Adrenal gland (tissue), 5 donors: ENCODE measurements at regions not wholly inside any gene's neighbourhood (a gene's known extent, or its start where the extent isn't known, plus 50 kb on each side); places are given as distances from the start of the nearest gene placed in this dataset.

ENCODE experiments used
- POLR2A ChIP-seq, 2 donors: fragments of 450-650 bp; IDR thresholded peaks; one replicate each; pipeline ENCODE4 v1.6.1; 2017; ENCODE audit warnings: antibody characterized with exemption in 2 of 2, mild to moderate bottlenecking in 2 of 2, moderate library complexity in 1 of 2
- TF ChIP-seq, protein P1 (sequence below), 6 experiments: fragments of 450-650 bp in 4 of 6; fragments of 200-600 bp in 2 of 6; sonication (generic) in 1 of 6; IDR thresholded peaks; 1 replicate in 5 of 6; 2 replicates in 1 of 6; pipeline versions ENCODE4 v1.5.1 to v1.8.0; 2016 to 2021; ENCODE audit warnings: antibody characterized with exemption in 6 of 6, mild to moderate bottlenecking in 2 of 6, moderate library complexity in 1 of 6
- donor health status: DM: no; HTN: no; CAD: no.

DNA sequence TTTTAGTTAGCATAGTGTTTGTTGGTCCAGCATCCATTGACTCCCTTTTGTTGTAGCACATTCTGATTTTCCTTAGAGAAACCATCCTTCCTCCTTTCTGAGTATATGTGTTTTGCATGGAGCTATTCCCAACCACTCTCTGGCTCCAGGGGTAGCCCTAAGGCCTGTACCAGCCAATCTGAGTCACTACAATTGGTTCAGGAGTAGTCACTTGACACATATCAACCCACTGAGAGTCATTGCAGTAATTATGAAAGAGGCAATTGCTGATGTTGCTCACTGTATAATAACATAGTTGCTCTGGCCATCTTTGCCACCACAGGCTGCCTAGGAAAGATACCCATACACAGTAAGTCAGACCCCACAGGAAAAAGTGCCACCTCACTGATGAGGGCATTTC is 71.2 kb upstream of the GRID2 start:
- TF ChIP-seq, protein P1, sequence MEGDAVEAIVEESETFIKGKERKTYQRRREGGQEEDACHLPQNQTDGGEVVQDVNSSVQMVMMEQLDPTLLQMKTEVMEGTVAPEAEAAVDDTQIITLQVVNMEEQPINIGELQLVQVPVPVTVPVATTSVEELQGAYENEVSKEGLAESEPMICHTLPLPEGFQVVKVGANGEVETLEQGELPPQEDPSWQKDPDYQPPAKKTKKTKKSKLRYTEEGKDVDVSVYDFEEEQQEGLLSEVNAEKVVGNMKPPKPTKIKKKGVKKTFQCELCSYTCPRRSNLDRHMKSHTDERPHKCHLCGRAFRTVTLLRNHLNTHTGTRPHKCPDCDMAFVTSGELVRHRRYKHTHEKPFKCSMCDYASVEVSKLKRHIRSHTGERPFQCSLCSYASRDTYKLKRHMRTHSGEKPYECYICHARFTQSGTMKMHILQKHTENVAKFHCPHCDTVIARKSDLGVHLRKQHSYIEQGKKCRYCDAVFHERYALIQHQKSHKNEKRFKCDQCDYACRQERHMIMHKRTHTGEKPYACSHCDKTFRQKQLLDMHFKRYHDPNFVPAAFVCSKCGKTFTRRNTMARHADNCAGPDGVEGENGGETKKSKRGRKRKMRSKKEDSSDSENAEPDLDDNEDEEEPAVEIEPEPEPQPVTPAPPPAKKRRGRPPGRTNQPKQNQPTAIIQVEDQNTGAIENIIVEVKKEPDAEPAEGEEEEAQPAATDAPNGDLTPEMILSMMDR (IDR thresholded peaks at IDR 0.05) = no peak
- TF ChIP-seq POLR2A (IDR thresholded peaks at IDR 0.05) = no peak
